Liver (tissue), 8 donors: ENCODE measurements at regions not wholly inside any gene's neighbourhood (a gene's known extent, or its start where the extent isn't known, plus 50 kb on each side); places are given as distances from the start of the nearest gene placed in this dataset.
"Not testable (repeated sequence)": the region's sequence is repeated elsewhere in the genome, so short reads cannot be mapped to it uniquely, and the experiment has no call there.

Source experiments
- DNase-seq: peaks from one replicate; pipeline ENCODE4 v3.0.0-alpha.2; 2017; ENCODE audit warnings: low spot score
- H3K27ac ChIP-seq, 2 donors: one replicate each; pipeline ENCODE4 v1.7.0; 2013; ENCODE audit warnings: inconsistent platforms in 2 of 2, low read length in 2 of 2, control low read depth in 1 of 2, low read depth in 1 of 2, mild to moderate bottlenecking in 1 of 2
- H3K27me3 ChIP-seq, 4 donors: one replicate each; pipeline versions ENCODE4 v1.6.1 to v1.7.0; 2013; ENCODE audit warnings: low read length in 3 of 4, inconsistent platforms in 1 of 4, mild to moderate bottlenecking in 1 of 4, moderate library complexity in 1 of 4; ENCODE audit not compliant: control insufficient read depth in 4 of 4, insufficient read depth in 4 of 4
- H3K36me3 ChIP-seq, 4 donors: one replicate each; pipeline versions ENCODE4 v1.6.1 to v1.7.0; 2013; ENCODE audit warnings: low read length in 3 of 4, mild to moderate bottlenecking in 3 of 4, low read depth in 1 of 4, moderate library complexity in 1 of 4; ENCODE audit not compliant: control insufficient read depth in 4 of 4, insufficient read depth in 3 of 4
- H3K4me1 ChIP-seq, 4 donors: one replicate each; pipeline versions ENCODE4 v1.6.1 to v1.7.0; 2013; ENCODE audit warnings: low read length in 3 of 4, mild to moderate bottlenecking in 3 of 4, moderate library complexity in 1 of 4; ENCODE audit not compliant: control insufficient read depth in 4 of 4, insufficient read depth in 4 of 4
- H3K4me3 ChIP-seq, 3 donors: one replicate each; pipeline versions ENCODE4 v1.6.1 to v1.7.0; 2013; ENCODE audit warnings: low read length in 3 of 3, control low read depth in 1 of 3, low read depth in 1 of 3, mild to moderate bottlenecking in 1 of 3
- H3K9ac ChIP-seq, 2 donors: one replicate each; pipeline ENCODE4 v1.7.0; 2013; ENCODE audit warnings: low read length in 2 of 2, mild to moderate bottlenecking in 2 of 2, moderate library complexity in 2 of 2, control low read depth in 1 of 2, low read depth in 1 of 2
- H3K9me3 ChIP-seq, 4 donors: one replicate each; pipeline versions ENCODE4 v1.6.1 to v1.7.0; 2013; ENCODE audit warnings: low read length in 3 of 4; ENCODE audit not compliant: control insufficient read depth in 4 of 4
- ATF3 ChIP-seq: IDR thresholded peaks from 2 replicates; pipeline ENCODE4 v1.6.1; 2016; ENCODE audit warnings: antibody characterized with exemption
- EGR1 ChIP-seq, 2 donors: IDR thresholded peaks; 2 replicates each; pipeline ENCODE4 v1.6.1; 2016 to 2018; ENCODE audit warnings: antibody characterized with exemption in 2 of 2, low read depth in 2 of 2
- FOXA1 ChIP-seq: IDR thresholded peaks from 2 replicates; pipeline ENCODE4 v1.6.1; 2016; ENCODE audit warnings: antibody characterized with exemption
- FOXA2 ChIP-seq: IDR thresholded peaks from 2 replicates; pipeline ENCODE4 v1.6.1; 2016; ENCODE audit warnings: antibody characterized with exemption
- GABPA ChIP-seq, 2 donors: IDR thresholded peaks in 1 of 2; conservative IDR thresholded peaks in 1 of 2; 2 replicates each; pipeline ENCODE4 v1.6.1; 2016; ENCODE audit warnings: antibody characterized with exemption in 2 of 2, mild to moderate bottlenecking in 1 of 2, moderate library complexity in 1 of 2
- HNF4A ChIP-seq, 2 donors: conservative IDR thresholded peaks; 2 replicates each; pipeline ENCODE4 v1.6.1; 2016; ENCODE audit warnings: antibody characterized with exemption in 2 of 2, mild to moderate bottlenecking in 2 of 2
- HNF4G ChIP-seq: IDR thresholded peaks from 2 replicates; pipeline ENCODE4 v1.6.1; 2016; ENCODE audit warnings: antibody characterized with exemption
- JUND ChIP-seq, 2 donors: IDR thresholded peaks; 2 replicates each; pipeline ENCODE4 v1.6.1; 2016; ENCODE audit warnings: antibody characterized with exemption in 2 of 2
- MAX ChIP-seq: IDR thresholded peaks from 2 replicates; pipeline ENCODE4 v1.6.1; 2016; ENCODE audit warnings: antibody characterized with exemption
- NR2F2 ChIP-seq: IDR thresholded peaks from 2 replicates; pipeline ENCODE4 v1.6.1; 2016; ENCODE audit warnings: antibody characterized with exemption
- RAD21 ChIP-seq, 2 donors: IDR thresholded peaks; 2 replicates each; pipeline ENCODE4 v1.6.1; 2016; ENCODE audit warnings: antibody characterized with exemption in 2 of 2, mild to moderate bottlenecking in 2 of 2
- REST ChIP-seq: IDR thresholded peaks from 2 replicates; pipeline ENCODE4 v1.6.1; 2016; ENCODE audit warnings: antibody characterized with exemption, mild to moderate bottlenecking
- RXRA ChIP-seq, 2 donors: IDR thresholded peaks; 2 replicates each; pipeline ENCODE4 v1.6.1; 2017 to 2018; ENCODE audit warnings: antibody characterized with exemption in 2 of 2, mild to moderate bottlenecking in 1 of 2
- SP1 ChIP-seq: IDR thresholded peaks from 2 replicates; pipeline ENCODE4 v1.6.1; 2018; ENCODE audit warnings: antibody characterized with exemption, mild to moderate bottlenecking
- TAF1 ChIP-seq: conservative IDR thresholded peaks from 2 replicates; pipeline ENCODE4 v1.6.1; 2016; ENCODE audit warnings: antibody characterized with exemption, mild to moderate bottlenecking
- YY1 ChIP-seq: IDR thresholded peaks from 2 replicates; pipeline ENCODE4 v1.6.1; 2016; ENCODE audit warnings: antibody characterized with exemption, mild to moderate bottlenecking
- WGBS: extraction: QIAGEN DNeasy Blood & Tissue Kit; methylation state at CpG from one replicate; pipeline ENCODE4 v1.1.7; 2013; 5-methylcytosine and 5-hydroxymethylcytosine counted together
- TF ChIP-seq, protein P1 (sequence below): fragments of 150-350 bp; IDR thresholded peaks from 2 replicates; pipeline ENCODE4 v1.5.1; 2017; ENCODE audit warnings: improper control_type of control experiment, low read depth, low read length; ENCODE audit not compliant: missing input control
- donor health status: healthy.
- donor health status: healthy.
- donor health status: healthy.
- donor health status: healthy.
- donor health status: healthy.

DNA sequence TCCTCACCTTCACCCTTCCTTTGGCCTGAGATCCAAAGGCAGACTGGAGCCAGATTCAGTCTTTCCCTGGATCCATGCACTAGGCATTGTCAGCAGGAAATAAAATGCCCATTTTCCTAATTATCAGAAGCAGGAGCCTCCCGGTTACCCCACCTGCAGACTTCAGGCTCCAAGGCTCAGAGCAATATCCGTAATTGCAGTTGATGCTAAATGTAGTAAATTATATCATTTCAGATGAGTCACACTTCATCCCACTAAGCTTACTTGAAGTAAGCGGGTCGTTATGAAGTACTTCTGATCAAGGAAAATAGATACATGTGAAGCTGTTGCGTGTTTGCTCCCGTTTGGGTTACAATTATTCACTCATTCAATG lies 110.7 kb upstream of the SFSWAP start:
- Histone ChIP-seq H3K36me3 (no peaks in the 10 kb centered on the region), H3K9ac (no peak overlapping the region), H3K4me1 (no peaks in the 10 kb centered on the region), H3K27ac (no peak overlapping the region), H3K27me3 (no peaks in the 10 kb centered on the region), H3K4me3 (no peak overlapping the region), H3K9me3 (no peaks in the 10 kb centered on the region)
- 77% methylated on average over 6 of the region's 6 CpGs for WGBS
- TF ChIP-seq JUND (IDR thresholded peaks at IDR 0.05) (no peak), RXRA (IDR thresholded peaks at IDR 0.05) (no peak), FOXA2 (no peak), EGR1 (IDR thresholded peaks at IDR 0.05; ENCODE audit: low read depth in 2 of 2) (no peak), HNF4A (conservative IDR thresholded peaks at IDR 0.05) (no peak), FOXA1 (no peak), GABPA (IDR thresholded peaks at IDR 0.05 in 1 of 2, conservative IDR thresholded peaks at IDR 0.05 in 1 of 2) (no peak), REST (no peak), TAF1 (no peak)
- no peak for DNase-seq

- H3K27ac ChIP-seq, H3K9ac ChIP-seq, H3K4me1 ChIP-seq, DNase-seq, H3K36me3 ChIP-seq, H3K9me3 ChIP-seq, H3K27me3 ChIP-seq, H3K4me3 ChIP-seq: not testable (repeated sequence)
- 74% methylated on average over 5 of the region's 5 CpGs for WGBS
Measured at GRCh38 chr12:131601499-131601898, 109.4 kb upstream of the SFSWAP start.

GRCh38 chr12:131603106-131603938 lies 107.6 kb upstream of the SFSWAP start:
- Histone ChIP-seq H3K4me1 (no peaks in the 10 kb centered on the region), H3K9me3 (no peaks in the 10 kb centered on the region), H3K27ac (no peak overlapping the region), H3K9ac (no peak overlapping the region), H3K4me3 (no peak overlapping the region), H3K27me3 (peaks cover 0 to 3% (median 0%) of the 10 kb centered on the region in 4 donors), H3K36me3 (no peaks in the 10 kb centered on the region)
- WGBS, result 67% methylated on average over 8 of the region's 8 CpGs
- DNase-seq, result no peak
- TF ChIP-seq RAD21 (IDR thresholded peaks at IDR 0.05) (no peak), MAX (no peak), FOXA2 (no peak), NR2F2 (no peak), SP1 (no peak), TAF1 (no peak), HNF4A (conservative IDR thresholded peaks at IDR 0.05) (no peak), JUND (IDR thresholded peaks at IDR 0.05) (no peak), ATF3 (no peak), YY1 (no peak), GABPA (IDR thresholded peaks at IDR 0.05 in 1 of 2, conservative IDR thresholded peaks at IDR 0.05 in 1 of 2) (no peak), RXRA (IDR thresholded peaks at IDR 0.05) (no peak), HNF4G (no peak), FOXA1 (no peak), REST (no peak)
- TF ChIP-seq, protein P1, sequence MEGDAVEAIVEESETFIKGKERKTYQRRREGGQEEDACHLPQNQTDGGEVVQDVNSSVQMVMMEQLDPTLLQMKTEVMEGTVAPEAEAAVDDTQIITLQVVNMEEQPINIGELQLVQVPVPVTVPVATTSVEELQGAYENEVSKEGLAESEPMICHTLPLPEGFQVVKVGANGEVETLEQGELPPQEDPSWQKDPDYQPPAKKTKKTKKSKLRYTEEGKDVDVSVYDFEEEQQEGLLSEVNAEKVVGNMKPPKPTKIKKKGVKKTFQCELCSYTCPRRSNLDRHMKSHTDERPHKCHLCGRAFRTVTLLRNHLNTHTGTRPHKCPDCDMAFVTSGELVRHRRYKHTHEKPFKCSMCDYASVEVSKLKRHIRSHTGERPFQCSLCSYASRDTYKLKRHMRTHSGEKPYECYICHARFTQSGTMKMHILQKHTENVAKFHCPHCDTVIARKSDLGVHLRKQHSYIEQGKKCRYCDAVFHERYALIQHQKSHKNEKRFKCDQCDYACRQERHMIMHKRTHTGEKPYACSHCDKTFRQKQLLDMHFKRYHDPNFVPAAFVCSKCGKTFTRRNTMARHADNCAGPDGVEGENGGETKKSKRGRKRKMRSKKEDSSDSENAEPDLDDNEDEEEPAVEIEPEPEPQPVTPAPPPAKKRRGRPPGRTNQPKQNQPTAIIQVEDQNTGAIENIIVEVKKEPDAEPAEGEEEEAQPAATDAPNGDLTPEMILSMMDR, result no peak
